ENCODE measurements at regions not wholly inside any gene's neighbourhood (a gene's known extent, or its start where the extent isn't known, plus 50 kb on each side); places are given as distances from the start of the nearest gene placed in this dataset.

GRCh38 chr6:93799226-93799625 is 379.9 kb upstream of the EPHA7 start:
- no peak for TF ChIP-seq CTCF (IDR thresholded peaks at IDR 0.05; ENCODE audit: insufficient read depth, low read length, missing control alignments)
- CTCF ChIA-PET, result no interaction called here
- no peak for DNase-seq (ENCODE audit: low read depth, low spot score)
- H3K4me3 ChIP-seq (ENCODE audit: low read depth, low read length), result no peak overlapping the region
- POLR2A ChIA-PET, result no interaction called here

- ChIA-PET CTCF (no interaction called here), POLR2A (no interaction called here)
- DNase-seq (ENCODE audit: low read depth, low spot score), result no peak
- no peak overlapping the region for H3K4me3 ChIP-seq (ENCODE audit: low read depth, low read length)
- TF ChIP-seq CTCF (IDR thresholded peaks at IDR 0.05; ENCODE audit: insufficient read depth, low read length, missing control alignments), result no peak
Observed at GRCh38 chr6:93794166-93794565, 374.8 kb upstream of the EPHA7 start.

GRCh38 chr6:93792746-93793145 is 373.4 kb upstream of the EPHA7 start:
- no peak overlapping the region for H3K4me3 ChIP-seq (ENCODE audit: low read depth, low read length)
- ChIA-PET CTCF (no interaction called here), POLR2A (no interaction called here)
- no peak for DNase-seq (ENCODE audit: low read depth, low spot score)
- no peak for TF ChIP-seq CTCF (IDR thresholded peaks at IDR 0.05; ENCODE audit: insufficient read depth, low read length, missing control alignments)

GRCh38 chr6:93790981-93791380 is 371.6 kb upstream of the EPHA7 start:
- ChIA-PET CTCF (no interaction called here), POLR2A (no interaction called here)
- TF ChIP-seq CTCF (IDR thresholded peaks at IDR 0.05; ENCODE audit: insufficient read depth, low read length, missing control alignments), result no peak
- no peak for DNase-seq (ENCODE audit: low read depth, low spot score)
- H3K4me3 ChIP-seq (ENCODE audit: low read depth, low read length), result no peak overlapping the region

- POLR2A ChIA-PET, result no interaction called here
- CTCF ChIA-PET, result no interaction called here
- no peak overlapping the region for H3K4me3 ChIP-seq (ENCODE audit: low read depth, low read length)
- no peak for TF ChIP-seq CTCF (IDR thresholded peaks at IDR 0.05; ENCODE audit: insufficient read depth, low read length, missing control alignments)
- DNase-seq (ENCODE audit: low read depth, low spot score), result no peak
Observed at GRCh38 chr6:93789532-93789931, 370.2 kb upstream of the EPHA7 start.

- DNase-seq (ENCODE audit: low read depth, low spot score), result no peak
- H3K4me3 ChIP-seq (ENCODE audit: low read depth, low read length), result no peak overlapping the region
- ChIA-PET CTCF (no interaction called here), POLR2A (no interaction called here)
- no peak for TF ChIP-seq CTCF (IDR thresholded peaks at IDR 0.05; ENCODE audit: insufficient read depth, low read length, missing control alignments)
Observed at GRCh38 chr6:93787841-93788240, 368.5 kb upstream of the EPHA7 start.
